HUES48 (cell line): ENCODE measurements at regions not wholly inside any gene's neighbourhood (a gene's known extent, or its start where the extent isn't known, plus 50 kb on each side); places are given as distances from the start of the nearest gene placed in this dataset.

Experiments
- H3K27ac ChIP-seq: one replicate; pipeline ENCODE4 v1.7.0; 2013; ENCODE audit warnings: low read depth, low read length, inconsistent platforms
- H3K27me3 ChIP-seq: 2 replicates; pipeline ENCODE4 v1.6.1; 2013; ENCODE audit warnings: mild to moderate bottlenecking, low read length; ENCODE audit not compliant: control insufficient read depth, insufficient read depth
- H3K36me3 ChIP-seq: 2 replicates; pipeline ENCODE4 v1.6.1; 2013; ENCODE audit warnings: low read length; ENCODE audit not compliant: control insufficient read depth, insufficient read depth
- H3K4me1 ChIP-seq: 2 replicates; pipeline ENCODE4 v1.6.1; 2013; ENCODE audit warnings: mild to moderate bottlenecking, low read length; ENCODE audit not compliant: control insufficient read depth, insufficient read depth
- H3K4me3 ChIP-seq: 2 replicates; pipeline ENCODE4 v1.5.1; 2013; ENCODE audit warnings: mild to moderate bottlenecking, low read depth, low read length
- H3K9ac ChIP-seq: 2 replicates; pipeline ENCODE4 v1.6.1; 2013; ENCODE audit warnings: mild to moderate bottlenecking, low read depth, low read length, moderate library complexity
- H3K9me3 ChIP-seq: 2 replicates; pipeline ENCODE4 v1.6.1; 2013; ENCODE audit warnings: low read length; ENCODE audit not compliant: control insufficient read depth, insufficient read depth

DNA sequence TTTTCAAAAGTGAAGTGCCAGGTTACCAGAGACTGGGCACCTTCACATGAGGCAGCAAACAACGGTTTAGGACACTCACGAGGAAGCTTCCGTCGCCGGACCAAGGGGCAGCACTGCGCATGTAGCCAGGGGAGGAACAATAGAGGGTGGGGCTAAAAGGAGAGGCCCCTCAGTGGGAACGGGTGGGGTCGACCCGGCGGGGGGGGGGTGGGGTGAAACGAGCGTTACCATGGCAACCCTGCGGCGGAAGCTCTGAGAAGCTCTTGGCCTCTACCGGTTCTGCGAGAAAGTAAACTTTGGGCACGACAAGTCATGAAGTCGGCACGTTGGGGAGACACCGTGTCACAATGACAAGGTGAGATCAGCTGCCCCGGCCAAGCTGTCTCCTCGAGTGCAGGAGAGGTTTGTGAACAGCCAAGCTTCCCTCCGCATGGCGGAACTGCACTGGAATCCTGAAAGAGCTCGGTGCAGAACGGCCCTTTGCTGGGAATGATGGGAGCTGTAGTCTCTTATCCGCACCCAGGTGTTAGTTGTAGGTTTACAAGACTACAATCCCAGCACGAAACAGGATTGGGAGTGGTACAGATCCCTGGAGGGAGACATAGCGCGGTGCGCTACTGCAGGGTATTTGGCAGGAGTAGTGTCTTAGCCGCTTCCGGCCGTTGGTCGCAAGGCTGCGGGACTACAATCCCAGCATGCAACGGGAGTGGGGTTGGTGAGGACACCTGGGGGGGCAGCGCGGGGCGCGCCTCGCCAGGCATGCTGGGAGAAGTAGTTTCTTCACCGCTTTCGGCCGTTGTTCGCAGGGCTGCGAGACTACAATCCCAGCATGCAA lies 72.8 kb upstream of the ZNF722 start:
- no peaks in the 10 kb centered on the region for H3K36me3 ChIP-seq
- H3K27me3 ChIP-seq, result no peaks in the 10 kb centered on the region
- no peak overlapping the region for H3K4me3 ChIP-seq
- peaks cover 92% of the 10 kb centered on the region for H3K9me3 ChIP-seq
- no peak overlapping the region for H3K27ac ChIP-seq
- no peak overlapping the region for H3K9ac ChIP-seq
- no peaks in the 10 kb centered on the region for H3K4me1 ChIP-seq

GRCh38 chr7:63927261-63927660 lies 71.4 kb upstream of the ZNF722 start:
- Histone ChIP-seq H3K9ac (no peak overlapping the region), H3K27me3 (no peaks in the 10 kb centered on the region), H3K9me3 (peaks cover 92% of the 10 kb centered on the region), H3K4me3 (no peak overlapping the region), H3K27ac (no peak overlapping the region), H3K4me1 (no peaks in the 10 kb centered on the region), H3K36me3 (no peaks in the 10 kb centered on the region)

DNA sequence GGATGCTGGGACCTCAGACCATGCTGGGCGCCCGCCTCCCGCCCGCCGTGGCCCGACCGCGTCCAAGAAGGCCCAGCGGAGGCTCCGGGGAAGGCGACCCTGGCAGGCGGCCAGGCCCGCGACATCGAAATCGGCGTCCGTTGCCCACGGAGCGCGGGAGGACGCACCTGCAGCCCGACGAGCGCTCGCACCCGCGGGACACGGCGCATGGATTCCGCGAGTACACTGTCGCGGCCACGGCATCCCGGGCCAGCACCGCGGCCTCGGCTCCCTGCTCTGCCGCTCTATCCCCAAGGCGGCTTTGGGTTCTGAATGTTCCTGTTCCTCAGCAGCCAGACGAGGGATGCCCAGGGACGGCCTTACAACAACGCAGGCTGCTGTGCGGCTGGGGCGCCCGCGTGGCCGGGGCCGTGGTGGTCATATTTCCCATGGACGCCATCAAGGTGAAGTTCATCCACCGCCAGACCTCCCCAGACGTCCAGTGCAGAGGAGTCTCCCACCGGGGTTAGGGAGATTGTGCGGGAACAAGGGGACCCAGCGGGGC lies 67.5 kb upstream of the ZNF722 start:
- H3K9me3 ChIP-seq, result peaks cover 84% of the 10 kb centered on the region
- H3K27me3 ChIP-seq, result no peaks in the 10 kb centered on the region
- no peak overlapping the region for H3K4me3 ChIP-seq
- H3K36me3 ChIP-seq, result no peaks in the 10 kb centered on the region
- no peak overlapping the region for H3K27ac ChIP-seq
- no peak overlapping the region for H3K9ac ChIP-seq
- H3K4me1 ChIP-seq, result no peaks in the 10 kb centered on the region

GRCh38 chr7:63931985-63932577 lies 66.6 kb upstream of the ZNF722 start:
- Histone ChIP-seq H3K4me3 (no peak overlapping the region), H3K36me3 (no peaks in the 10 kb centered on the region), H3K9me3 (peaks cover 84% of the 10 kb centered on the region), H3K4me1 (no peaks in the 10 kb centered on the region), H3K27ac (no peak overlapping the region), H3K9ac (no peak overlapping the region), H3K27me3 (no peaks in the 10 kb centered on the region)
